ENCODE measurements at regions not wholly inside any gene's neighbourhood (a gene's known extent, or its start where the extent isn't known, plus 50 kb on each side); places are given as distances from the start of the nearest gene placed in this dataset.

DNA sequence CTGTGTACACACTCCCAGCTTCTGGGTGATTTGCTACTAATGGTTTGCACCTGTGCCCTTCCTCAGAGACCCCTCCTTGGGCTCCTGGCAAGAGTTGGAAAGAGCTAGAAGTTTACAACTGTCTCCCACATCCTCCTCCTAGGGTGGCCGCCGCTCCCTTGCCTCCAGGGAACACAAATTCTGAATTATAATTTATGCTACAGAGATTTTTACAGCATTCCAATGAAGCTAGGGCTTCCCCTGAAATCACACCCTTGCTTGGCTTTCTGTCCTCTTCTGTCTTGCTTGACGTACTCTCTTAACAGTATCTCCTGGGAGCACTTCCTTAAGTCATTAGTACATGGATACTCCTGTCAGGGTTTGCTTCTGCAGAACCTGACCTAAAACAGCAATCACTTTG is 180.2 kb downstream of the KCNA5 start:
- no peaks in the 10 kb centered on the region for H3K4me1 ChIP-seq
- DNase-seq, result no peak
- H3K27me3 ChIP-seq, result no peaks in the 10 kb centered on the region
- no peak overlapping the region for H3K27ac ChIP-seq
- H3K36me3 ChIP-seq, result no peaks in the 10 kb centered on the region
- intact Hi-C loops (cut with DNase I; ENCODE audit: low total_unique reads), result no loop called here
- WGBS, 5 donors, result 72 to 94% (median 79%) methylated on average over 3 of the region's 3 CpGs
- H3K9me3 ChIP-seq, result no peaks in the 10 kb centered on the region
- no peak for TF ChIP-seq POLR2A (IDR thresholded peaks at IDR 0.05)
- TF ChIP-seq POLR2AphosphoS5 (IDR thresholded peaks at IDR 0.05), result no peak
- TF ChIP-seq CTCF (IDR thresholded peaks at IDR 0.05), result no peak
- no peak for TF ChIP-seq EP300 (IDR thresholded peaks at IDR 0.05)
- H3K4me3 ChIP-seq, result no peak overlapping the region

GRCh38 chr12:5226581-5226980 is 182.9 kb downstream of the KCNA5 start:
- intact Hi-C loops (cut with DNase I; ENCODE audit: low total_unique reads), result no loop called here
- no peak for DNase-seq
- no peak overlapping the region for H3K4me3 ChIP-seq
- H3K27me3 ChIP-seq, result peaks cover 0 to 2% (median 0%) of the 10 kb centered on the region in 3 donors
- H3K4me1 ChIP-seq, result no peaks in the 10 kb centered on the region
- no peak overlapping the region for H3K27ac ChIP-seq
- WGBS, 5 donors, result 92 to 98% (median 93%) methylated on average over 7 of the region's 7 CpGs
- TF ChIP-seq EP300 (IDR thresholded peaks at IDR 0.05) (no peak), POLR2A (IDR thresholded peaks at IDR 0.05) (no peak), POLR2AphosphoS5 (IDR thresholded peaks at IDR 0.05) (no peak), CTCF (IDR thresholded peaks at IDR 0.05) (no peak)
- no peaks in the 10 kb centered on the region for H3K36me3 ChIP-seq
- H3K9me3 ChIP-seq, result no peaks in the 10 kb centered on the region

GRCh38 chr12:5227708-5228373 is 184.2 kb downstream of the KCNA5 start:
- peak in 1 of 2 donors; percentile 20 for DNase-seq
- H3K9me3 ChIP-seq, result no peaks in the 10 kb centered on the region
- H3K36me3 ChIP-seq, result no peaks in the 10 kb centered on the region
- peaks cover 0 to 15% (median 0%) of the 10 kb centered on the region in 3 donors for H3K27me3 ChIP-seq
- no peak overlapping the region for H3K27ac ChIP-seq
- TF ChIP-seq POLR2A (IDR thresholded peaks at IDR 0.05), result no peak
- TF ChIP-seq POLR2AphosphoS5 (IDR thresholded peaks at IDR 0.05), result no peak
- no peak for TF ChIP-seq EP300 (IDR thresholded peaks at IDR 0.05)
- TF ChIP-seq CTCF (IDR thresholded peaks at IDR 0.05), result no peak
- intact Hi-C loops (cut with DNase I; ENCODE audit: low total_unique reads), result no loop called here
- 62 to 72% (median 66%) methylated on average over 7 of the region's 7 CpGs for WGBS, 5 donors
- H3K4me1 ChIP-seq, result no peaks in the 10 kb centered on the region
- no peak overlapping the region for H3K4me3 ChIP-seq

DNA sequence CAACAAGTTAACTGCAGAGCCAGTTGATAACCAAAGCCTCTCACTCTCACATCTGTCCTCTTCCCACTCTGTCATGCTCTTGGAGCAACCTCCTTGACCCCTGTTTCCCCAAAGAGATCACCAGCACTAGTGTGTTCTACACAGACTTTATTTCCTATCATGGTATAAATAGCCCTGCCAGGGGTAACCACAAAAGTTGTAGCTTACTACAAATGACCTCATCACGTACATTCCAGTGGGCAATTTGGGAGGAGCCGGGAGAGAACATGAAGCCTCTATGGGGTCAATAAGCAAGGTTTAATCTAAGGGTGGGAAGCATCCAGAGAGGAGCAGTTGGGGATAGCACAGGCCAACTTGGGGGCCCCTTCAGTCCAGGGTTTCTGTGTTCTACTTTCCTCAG is 186.5 kb downstream of the KCNA5 start:
- intact Hi-C loops (cut with DNase I; ENCODE audit: low total_unique reads), result no loop called here
- Histone ChIP-seq H3K4me3 (no peak overlapping the region), H3K27ac (no peak overlapping the region), H3K4me1 (no peaks in the 10 kb centered on the region), H3K36me3 (no peaks in the 10 kb centered on the region), H3K27me3 (peaks cover 0 to 20% (median 0%) of the 10 kb centered on the region in 3 donors), H3K9me3 (no peaks in the 10 kb centered on the region)
- WGBS, 5 donors, result 85 to 94% (median 88%) methylated on average over 2 of the region's 2 CpGs
- no peak for DNase-seq
- TF ChIP-seq CTCF (IDR thresholded peaks at IDR 0.05) (no peak), POLR2A (IDR thresholded peaks at IDR 0.05) (no peak), POLR2AphosphoS5 (IDR thresholded peaks at IDR 0.05) (no peak), EP300 (IDR thresholded peaks at IDR 0.05) (no peak)

Measured in stomach (tissue), 8 donors.